Stimulated activated CD8-positive, alpha-beta memory T cell treated with anti-CD3 and anti-CD28 coated beads, Interleukin-15, amount 100 ng/mL, for 24 hours (primary cell): ENCODE measurements at regions not wholly inside any gene's neighbourhood (a gene's known extent, or its start where the extent isn't known, plus 50 kb on each side); places are given as distances from the start of the nearest gene placed in this dataset.
"Not testable (repeated sequence)": the region's sequence is repeated elsewhere in the genome, so short reads cannot be mapped to it uniquely, and the experiment has no call there.

Experiments used
- DNase-seq: peaks from one replicate; pipeline ENCODE4 v3.0.0-alpha.2; 2020; ENCODE audit warnings: low read depth

DNA sequence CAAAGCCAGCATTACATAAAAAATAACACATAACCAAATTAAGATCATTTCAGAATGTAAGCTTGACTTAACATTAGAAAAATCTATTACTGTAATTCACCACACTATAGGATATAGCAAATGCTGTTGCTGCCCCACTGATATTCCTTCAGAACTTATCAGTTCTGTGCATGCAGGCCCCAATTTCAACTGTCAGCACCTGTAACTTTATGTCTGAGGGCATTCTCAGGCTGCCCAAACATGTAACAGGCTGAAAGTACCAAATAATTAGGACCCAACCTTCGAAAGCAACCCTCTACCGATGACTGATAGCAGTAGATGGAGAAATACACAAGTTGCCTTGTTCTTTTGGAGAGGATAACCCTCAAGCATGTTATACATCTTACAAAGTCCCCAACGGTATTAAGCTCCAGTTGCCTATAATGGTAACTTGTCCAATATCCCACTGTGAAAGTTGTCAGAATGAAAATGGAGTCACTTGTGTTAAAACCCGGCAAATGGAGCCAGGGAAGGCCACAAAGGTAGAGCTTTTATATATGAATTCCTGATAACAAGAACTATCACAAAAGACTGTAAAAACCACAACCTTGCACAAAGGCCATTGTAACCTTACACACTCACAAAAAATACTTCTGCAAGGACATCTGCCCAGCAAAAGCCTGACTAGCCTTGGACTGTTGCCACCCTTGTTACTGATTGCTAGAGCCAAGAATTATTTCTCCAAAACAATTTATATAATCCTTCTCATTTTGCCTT is 66.9 kb upstream of the ZNF746 start:
- no peak for DNase-seq

GRCh38 chr7:149562602-149563001 is 65.0 kb upstream of the ZNF746 start:
- DNase-seq: no peak

GRCh38 chr7:149561072-149561471 is 63.5 kb upstream of the ZNF746 start:
- DNase-seq: no peak

DNA sequence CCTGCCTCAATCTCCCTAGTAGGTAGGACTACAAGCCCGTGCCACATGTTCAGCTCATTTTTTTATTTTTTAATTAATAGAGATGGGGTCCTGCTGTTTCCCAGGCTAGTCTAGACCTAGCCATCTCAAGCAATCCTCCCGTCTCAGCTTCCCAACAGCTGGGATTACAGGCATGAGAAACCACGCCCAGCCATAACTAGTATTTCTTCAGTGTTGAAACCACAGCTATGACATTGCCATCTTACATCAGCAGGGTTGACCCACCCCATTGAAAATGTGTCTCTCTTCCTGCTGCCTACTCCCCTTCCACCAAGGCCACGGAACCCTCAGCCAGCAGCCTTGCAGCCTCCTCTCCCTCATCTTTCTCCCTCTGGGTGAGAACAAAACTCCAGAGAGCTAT is 62.1 kb upstream of the ZNF746 start:
- no peak for DNase-seq

DNA sequence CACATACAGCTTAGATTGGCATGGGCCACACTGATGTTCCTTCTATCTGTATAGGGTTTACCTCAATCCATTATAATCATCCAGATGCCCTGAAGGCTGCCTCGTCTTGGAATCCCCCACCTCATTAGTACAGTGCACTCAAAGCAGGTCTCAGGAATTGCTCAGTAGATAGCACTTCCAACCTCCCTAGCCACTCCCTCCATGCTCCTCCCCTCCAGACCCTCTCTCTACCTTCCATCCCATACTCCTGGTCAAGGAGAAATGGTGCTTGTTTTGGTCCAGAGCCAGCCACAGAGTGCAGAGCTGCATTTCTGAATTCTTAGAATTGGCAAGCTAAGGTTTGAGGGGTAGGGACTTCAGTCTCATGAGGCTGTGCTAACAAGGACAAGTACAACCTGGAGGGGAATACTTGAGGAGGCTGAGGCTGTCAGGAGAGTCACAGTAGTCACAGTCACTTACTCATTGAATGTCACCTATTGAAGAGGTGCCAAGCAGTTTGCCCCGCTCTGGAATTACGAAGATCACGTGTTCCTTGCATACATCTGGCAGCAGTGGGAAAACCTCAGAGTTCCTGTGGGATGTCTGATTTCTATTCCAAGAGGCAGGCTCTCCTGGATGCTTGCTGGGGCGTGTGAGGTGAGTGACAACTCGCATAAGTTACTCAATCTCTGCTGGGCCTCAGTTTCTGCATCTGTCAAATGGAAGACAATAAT is 60.7 kb upstream of the ZNF746 start:
- no peak for DNase-seq

- not testable (repeated sequence) for DNase-seq
Measured at GRCh38 chr7:149556525-149556924, 58.9 kb upstream of the ZNF746 start.

DNA sequence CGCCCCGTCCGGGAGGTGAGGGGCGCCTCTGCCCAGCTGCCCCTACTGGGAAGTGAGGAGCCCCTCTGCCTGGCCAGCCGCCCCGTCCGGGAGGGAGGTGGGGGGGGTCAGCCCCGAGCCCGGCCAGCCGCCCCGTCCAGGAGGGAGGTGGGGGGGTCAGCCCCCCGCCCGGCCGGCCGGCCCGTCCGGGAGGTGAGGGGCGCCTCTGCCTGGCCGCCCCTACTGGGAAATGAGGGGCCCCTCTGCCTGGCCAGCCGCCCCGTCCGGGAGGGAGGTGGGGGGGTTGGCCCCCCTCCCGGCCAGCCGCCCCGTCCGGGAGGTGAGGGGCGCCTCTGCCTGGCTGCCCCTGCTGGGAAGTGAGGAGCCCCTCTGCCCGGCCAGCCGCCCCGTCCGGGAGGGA is 57.2 kb upstream of the ZNF746 start:
- not testable (repeated sequence) for DNase-seq

DNA sequence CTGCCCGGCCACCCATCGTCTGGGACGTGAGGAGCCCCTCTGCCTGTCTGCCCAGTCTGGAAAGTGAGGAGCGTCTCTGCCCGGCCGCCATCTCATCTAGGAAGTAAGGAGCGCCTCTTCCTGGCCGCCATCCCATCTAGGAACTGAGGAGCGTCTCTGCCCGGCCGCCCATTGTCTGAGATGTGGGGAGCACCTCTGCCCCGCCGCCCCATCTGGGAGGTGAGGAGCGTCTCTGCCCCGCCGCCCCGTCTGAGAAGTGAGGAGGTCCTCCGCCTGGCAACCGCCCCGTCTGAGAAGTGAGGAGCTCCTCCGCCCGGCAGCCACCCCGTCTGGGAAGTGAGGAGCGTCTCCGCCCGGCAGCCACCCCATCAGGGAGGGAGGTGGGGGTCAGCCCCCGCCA is 56.4 kb upstream of the ZNF746 start:
- DNase-seq: not testable (repeated sequence)

GRCh38 chr7:149552799-149553198 is 55.2 kb upstream of the ZNF746 start:
- no peak for DNase-seq
